ENCODE measurements at regions not wholly inside any gene's neighbourhood (a gene's known extent, or its start where the extent isn't known, plus 50 kb on each side); places are given as distances from the start of the nearest gene placed in this dataset.
"Not testable (repeated sequence)": the region's sequence is repeated elsewhere in the genome, so short reads cannot be mapped to it uniquely, and the experiment has no call there.

- no peak for DNase-seq (ENCODE audit: insufficient read length, low spot score)
- no peak for FAIRE-seq
These were observed 128.7 kb upstream of the SKOR2 start for GRCh38 chr18:47380153-47380552.

- no peak for DNase-seq (ENCODE audit: insufficient read length, low spot score)
- FAIRE-seq, result no peak
These were observed 122.0 kb upstream of the SKOR2 start for GRCh38 chr18:47373465-47373864.

- no peak for DNase-seq (ENCODE audit: insufficient read length, low spot score)
These were observed 118.6 kb upstream of the SKOR2 start for GRCh38 chr18:47370052-47370451.

DNA sequence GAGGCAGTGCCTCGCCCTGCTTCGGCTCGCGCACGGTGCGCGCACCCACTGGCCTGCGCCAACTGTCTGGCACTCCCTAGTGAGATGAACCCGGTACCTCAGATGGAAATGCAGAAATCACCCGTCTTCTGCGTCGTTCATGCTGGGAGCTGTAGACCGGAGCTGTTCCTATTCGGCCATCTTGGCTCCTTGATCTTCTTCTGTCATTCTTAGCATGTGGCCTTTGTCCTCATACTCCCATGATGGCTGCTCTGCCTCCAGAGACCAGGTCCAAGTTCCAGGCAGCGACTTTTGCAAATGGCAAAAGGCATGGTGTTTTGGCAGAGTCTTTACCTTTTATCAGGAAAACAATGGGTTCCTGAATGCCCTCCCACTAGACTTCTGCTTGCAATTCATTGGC lies 102.6 kb upstream of the SKOR2 start:
- DNase-seq (ENCODE audit: insufficient read length, low spot score); FAIRE-seq: not testable (repeated sequence)

More at GRCh38 chr18:47370052-47370451, 118.6 kb upstream of the SKOR2 start:
- FAIRE-seq, result no peak

DNA sequence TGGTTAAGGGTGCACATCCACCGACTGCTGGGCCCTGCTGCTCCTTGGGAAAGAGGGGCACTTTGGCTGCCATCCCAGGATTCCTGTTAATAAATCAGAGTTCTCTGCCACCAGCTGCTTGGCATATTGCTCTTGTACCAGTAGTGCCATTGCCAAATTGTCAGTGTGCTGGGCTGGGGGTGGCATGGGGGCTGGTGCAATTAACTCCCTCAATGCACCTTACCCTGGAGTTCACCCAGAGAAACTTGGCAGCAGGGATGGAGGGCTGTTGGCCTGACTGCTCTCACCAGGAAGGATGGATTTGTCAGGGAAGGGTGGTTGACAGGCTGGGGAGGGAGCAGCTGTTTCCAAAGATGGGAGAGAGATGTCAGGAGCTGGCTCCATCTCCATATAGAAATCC lies 94.6 kb upstream of the SKOR2 start:
- no peak for DNase-seq (ENCODE audit: insufficient read length, low spot score)
- no peak for FAIRE-seq

DNA sequence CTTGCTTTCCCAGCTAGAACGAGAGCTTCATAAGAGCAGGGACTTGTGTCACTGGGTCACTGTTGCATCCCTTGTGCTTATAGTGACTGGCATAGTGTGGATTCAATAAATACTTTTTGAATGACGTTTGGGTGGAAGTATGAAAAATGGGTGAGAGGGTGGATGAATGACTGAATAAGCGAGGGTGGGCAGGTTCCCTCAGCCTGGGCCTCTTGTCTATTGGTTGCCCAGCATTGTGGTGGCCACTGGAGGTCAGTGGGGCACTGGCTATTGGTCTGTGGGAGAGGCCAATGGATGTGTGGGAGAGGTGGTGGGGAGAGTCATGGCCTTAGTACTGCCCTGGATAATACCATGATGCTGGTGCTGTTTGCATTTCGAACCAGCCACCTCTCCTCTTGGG lies 93.8 kb upstream of the SKOR2 start:
- no peak for FAIRE-seq

GRCh38 chr18:47343291-47343690 lies 91.8 kb upstream of the SKOR2 start:
- no peak for FAIRE-seq
- DNase-seq (ENCODE audit: insufficient read length, low spot score), result no peak

More for the DNA sequence above, 93.8 kb upstream of the SKOR2 start:
- DNase-seq (ENCODE audit: insufficient read length, low spot score), result no peak

DNA sequence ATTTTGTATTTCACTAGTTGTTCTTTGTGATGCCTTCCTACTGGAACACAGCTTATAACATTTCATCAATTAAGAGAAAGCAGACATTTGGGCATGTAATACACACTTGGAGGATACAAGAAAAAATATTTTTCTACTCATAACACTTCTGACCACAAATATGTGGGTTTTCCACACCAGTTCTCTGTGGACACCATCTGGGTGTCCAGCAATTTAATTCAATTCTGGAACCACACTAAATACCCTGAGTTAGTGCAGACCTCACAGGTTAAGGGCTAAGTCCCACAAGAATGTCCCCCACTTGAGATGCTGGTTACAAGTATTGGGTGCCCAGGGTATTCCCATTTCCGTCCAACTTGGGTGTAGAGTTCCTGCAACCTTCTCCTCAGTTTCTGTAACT lies 91.1 kb upstream of the SKOR2 start:
- FAIRE-seq, result no peak

DNA sequence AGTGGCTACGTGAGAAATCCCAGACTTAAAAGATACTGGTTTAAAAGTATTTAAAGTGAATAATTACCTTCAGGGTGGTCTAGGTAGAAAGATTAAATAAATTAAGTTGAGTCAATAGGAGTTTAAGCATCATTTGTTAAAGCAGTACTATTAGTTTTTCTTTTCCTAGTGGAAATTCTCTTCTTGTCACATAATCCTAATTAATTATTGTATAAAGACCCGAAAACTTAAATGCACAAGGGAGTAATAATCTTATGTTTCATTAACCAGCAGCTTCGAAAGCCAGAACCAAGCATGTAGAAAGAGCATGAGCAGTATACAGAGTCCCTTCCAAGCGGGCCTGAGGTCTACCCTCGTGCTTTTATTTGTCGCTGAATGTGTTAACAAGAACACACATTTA lies 90.2 kb upstream of the SKOR2 start:
- no peak for FAIRE-seq
- no peak for DNase-seq (ENCODE audit: insufficient read length, low spot score)

More for the DNA sequence above, 91.1 kb upstream of the SKOR2 start:
- no peak for DNase-seq (ENCODE audit: insufficient read length, low spot score)

DNA sequence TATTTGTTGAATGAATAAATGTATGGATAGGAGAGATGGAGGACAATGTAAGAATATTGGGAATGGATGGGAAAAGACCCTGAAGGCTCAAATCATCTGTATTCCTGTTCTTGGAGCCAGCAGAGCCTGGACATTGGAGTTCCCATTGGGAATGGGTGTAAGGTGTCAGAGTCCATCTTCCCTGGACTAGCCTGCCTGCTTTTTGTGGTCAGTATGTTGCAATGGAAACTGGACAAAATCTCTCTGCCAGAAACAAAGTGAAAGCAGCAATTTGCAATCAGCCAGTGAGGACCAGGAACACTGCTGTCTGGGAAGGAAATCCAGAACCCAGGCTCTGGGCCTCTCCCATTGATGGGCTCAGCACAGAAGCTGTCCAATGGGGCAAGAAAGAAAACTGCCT lies 83.5 kb upstream of the SKOR2 start:
- no peak for DNase-seq (ENCODE audit: insufficient read length, low spot score)
- FAIRE-seq, result no peak

DNA sequence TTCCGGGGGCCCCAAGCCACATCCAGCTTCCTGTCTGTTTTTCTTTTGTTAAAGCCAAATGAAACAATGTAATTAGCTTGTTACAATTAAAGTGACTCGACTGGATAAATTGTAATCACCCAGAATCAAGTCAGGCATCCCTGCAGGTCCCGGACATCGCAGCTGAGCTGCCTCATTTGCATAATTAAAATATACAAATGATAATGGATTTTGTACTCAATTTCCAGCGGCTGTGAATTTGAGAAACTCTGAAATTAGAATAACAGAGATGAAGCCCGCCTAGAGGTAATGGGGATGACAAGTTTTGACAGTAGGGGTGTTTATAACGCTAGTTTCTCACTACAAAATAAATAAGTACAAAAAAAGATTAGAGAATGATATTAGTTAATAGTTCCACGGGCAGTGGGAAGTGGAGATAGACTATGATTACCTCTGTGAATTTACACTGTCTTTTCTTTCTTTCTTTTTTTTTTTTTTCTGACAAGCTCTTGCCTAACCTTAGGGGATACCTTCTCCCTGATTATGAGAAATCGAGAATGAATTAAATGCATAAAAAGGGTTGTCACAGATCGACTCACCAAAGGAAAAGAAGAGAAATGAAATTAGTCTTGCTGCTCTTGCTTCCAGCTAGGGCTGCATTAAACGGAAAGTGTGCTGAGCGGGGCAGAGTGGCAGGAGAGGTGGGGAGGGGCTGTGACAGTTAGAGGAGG lies 82.6 kb upstream of the SKOR2 start:
- no peak for DNase-seq (ENCODE audit: insufficient read length, low spot score)
- no peak for FAIRE-seq

GRCh38 chr18:47331641-47332040 lies 80.2 kb upstream of the SKOR2 start:
- no peak for DNase-seq (ENCODE audit: insufficient read length, low spot score)
- no peak for FAIRE-seq

DNA sequence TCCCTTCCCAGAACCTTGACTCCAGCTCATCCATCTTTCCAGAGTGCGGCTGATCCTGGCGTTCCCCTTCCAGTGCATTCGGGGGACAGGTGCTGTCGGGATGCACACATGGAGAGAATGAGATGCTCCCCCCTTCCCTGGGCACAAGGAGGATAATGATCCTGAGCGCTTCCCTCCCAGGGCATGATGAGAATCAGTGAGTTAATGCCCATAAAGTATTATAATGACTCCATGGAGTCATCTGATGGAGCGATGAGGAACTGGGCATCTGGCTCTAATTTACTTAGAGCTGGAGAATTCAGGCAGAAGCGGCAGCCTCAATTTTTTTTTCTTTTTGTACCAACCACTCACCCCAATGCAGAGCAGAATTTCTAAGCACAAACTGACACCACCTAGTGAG lies 79.6 kb upstream of the SKOR2 start:
- FAIRE-seq, result no peak
- no peak for DNase-seq (ENCODE audit: insufficient read length, low spot score)

DNA sequence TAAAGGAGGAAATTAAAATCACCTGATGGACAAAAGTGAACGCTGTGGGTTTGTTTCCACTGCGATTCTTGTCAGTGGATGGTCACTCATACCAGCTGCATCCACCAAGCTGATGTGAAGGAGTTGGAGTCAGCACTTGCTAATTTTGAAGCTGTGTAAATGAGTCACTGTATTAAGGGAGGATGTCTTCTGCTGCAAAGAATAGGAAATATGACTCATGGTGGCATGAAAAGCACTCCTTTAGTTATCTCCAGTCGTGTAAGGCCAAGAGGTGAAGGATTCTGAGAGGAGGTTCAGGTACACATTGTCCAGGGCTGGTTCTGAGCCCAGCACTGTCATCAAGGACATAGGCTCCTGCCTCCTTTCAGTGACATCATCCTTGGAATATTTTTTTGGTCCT lies 71.7 kb upstream of the SKOR2 start:
- FAIRE-seq, result no peak

GRCh38 chr18:47321815-47322214 lies 70.4 kb upstream of the SKOR2 start:
- FAIRE-seq (no peak), DNase-seq (ENCODE audit: insufficient read length, low spot score) (no peak)

More for the DNA sequence above, 71.7 kb upstream of the SKOR2 start:
- DNase-seq (ENCODE audit: insufficient read length, low spot score), result peak; percentile 4

- FAIRE-seq, result no peak
- DNase-seq (ENCODE audit: insufficient read length, low spot score), result no peak
These were observed 66.5 kb upstream of the SKOR2 start for GRCh38 chr18:47317824-47318508.

DNA sequence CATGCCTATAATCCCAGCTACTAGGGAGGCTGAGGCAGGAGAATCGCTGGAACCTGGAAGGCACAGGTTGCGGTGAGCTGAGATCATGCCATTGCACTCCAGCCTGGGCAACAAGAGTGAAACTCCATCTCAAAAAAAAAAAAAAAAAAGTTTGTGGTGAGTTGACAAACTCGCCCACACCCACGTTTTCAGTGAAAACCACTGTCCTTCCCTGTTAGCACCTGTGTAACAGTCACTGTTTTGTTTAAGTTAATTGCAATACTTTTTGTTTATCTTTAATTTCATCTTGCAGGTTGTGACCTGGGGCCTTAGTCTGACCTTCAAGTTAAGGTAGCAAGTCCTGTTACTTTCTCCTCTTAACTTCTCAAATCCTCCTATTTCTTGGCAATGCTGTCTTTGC lies 65.5 kb upstream of the SKOR2 start:
- no peak for DNase-seq (ENCODE audit: insufficient read length, low spot score)
- no peak for FAIRE-seq

DNA sequence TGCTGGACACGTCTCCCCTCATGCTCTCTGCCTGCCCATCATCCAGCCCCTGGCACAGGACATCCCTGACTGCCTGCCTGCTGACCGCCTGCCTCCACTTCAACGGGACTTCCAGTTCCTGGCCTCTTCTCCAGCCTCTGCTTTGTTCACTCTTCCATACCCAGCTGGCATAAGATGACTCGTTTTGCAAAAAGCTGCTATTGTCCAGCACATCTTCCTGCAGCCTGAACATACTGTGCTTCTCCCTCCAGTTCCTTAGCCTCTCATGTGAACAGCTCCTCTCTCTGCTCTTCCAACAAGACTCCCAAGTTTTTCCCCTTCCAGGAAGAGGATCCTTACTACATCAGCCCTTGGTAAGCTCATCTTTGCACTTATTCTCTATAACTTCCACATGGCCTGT lies 62.4 kb upstream of the SKOR2 start:
- no peak for FAIRE-seq

GRCh38 chr18:47311585-47311984 lies 60.1 kb upstream of the SKOR2 start:
- no peak for FAIRE-seq
- no peak for DNase-seq (ENCODE audit: insufficient read length, low spot score)

More for the DNA sequence above, 62.4 kb upstream of the SKOR2 start:
- DNase-seq (ENCODE audit: insufficient read length, low spot score), result no peak
